CD4-positive, alpha-beta T cell treated with Interleukin-15 for 1 hour (primary cell): ENCODE measurements at regions not wholly inside any gene's neighbourhood (a gene's known extent, or its start where the extent isn't known, plus 50 kb on each side); places are given as distances from the start of the nearest gene placed in this dataset.

Experiments used
- DNase-seq: peaks from one replicate; pipeline ENCODE4 v3.0.0-alpha.2; 2020

GRCh38 chr4:124525524-124525923 lies 187.0 kb downstream of the ANKRD50 start:
- DNase-seq, result no peak

DNA sequence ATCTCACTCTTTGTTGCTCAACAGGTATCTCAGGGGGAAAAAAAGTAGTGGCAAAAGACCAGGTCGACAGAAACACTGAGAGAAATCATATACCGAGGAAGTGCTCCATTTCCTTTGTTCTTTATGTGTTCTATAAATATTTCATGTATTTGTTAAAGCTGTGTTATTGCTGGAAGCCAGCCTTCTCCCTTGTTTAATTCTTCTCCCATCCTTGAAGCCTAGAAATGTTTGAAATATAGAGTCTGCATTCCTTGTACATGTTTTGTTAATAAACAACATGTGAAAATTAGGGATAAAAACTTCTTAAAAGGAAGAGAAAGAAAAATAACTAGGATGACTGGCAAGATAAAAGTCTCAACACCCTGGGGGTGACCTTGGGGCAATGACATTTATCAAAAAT lies 186.2 kb downstream of the ANKRD50 start:
- DNase-seq, result no peak

DNA sequence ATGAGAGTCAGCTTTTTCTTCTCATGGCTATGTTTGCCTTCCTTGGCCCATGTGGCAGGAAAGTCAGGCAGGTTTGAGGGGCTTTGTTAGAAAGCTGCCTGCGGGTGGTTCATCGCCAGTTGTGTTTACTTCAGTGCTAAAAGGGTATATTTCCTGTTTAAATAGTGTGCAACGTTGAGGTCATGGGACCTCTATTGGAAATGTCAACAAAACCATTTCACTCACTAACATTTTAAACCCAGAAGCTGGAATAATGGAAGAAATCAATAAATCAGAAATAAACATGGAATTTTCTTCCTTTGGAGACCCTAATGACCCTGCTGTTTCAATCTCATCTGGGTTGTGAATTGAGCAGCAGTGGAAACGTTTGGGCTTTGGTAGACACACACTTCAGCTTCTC lies 185.8 kb downstream of the ANKRD50 start:
- DNase-seq, result no peak

GRCh38 chr4:124527364-124527763 lies 185.2 kb downstream of the ANKRD50 start:
- DNase-seq, result no peak

DNA sequence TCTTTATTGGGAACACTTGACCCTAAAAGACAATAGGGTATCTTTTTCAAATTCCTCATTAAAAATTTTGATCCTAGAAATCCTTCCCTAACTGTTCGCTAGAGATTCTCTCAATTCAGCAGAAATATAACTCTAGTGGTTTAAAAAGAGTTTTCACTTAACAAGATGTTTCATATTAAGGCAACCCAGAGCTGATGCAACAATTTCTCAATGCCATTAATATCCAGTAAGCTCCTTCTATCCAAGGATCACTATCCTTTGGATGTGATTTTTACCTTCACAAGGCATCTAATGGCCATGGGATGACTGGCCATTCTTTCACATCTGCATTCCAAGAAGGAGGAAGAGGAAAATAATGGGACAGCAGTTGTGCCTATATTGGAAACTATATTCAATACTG lies 183.4 kb downstream of the ANKRD50 start:
- no peak for DNase-seq

DNA sequence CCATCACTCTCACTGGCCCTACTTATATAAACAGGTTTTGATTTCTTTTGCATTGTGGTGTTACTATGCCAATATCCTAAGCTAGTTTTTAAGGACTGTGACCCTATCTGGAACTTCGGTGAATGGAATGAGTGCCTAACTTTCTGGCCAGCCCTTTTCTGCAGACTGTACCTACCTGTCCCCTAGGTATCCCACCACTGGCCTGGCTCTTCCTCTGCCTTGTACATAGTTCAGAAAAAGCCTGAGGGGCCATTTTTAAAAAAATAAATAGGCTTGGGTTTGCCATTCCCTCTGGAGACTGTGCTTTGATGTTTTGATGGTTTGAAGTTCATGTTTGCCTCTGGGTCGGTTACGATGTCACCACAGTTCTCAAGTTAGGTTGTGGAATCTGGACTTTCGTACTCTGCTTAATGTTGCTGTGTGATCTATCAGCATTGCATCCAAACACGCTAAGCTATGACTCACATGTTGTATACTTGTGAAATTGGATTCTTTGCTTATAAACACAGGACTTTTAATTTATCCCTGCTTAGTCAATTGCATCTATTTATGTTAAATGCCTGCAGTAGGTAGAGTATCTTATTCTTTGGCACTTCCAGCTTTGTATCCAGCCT lies 182.0 kb downstream of the ANKRD50 start:
- no peak for DNase-seq

DNA sequence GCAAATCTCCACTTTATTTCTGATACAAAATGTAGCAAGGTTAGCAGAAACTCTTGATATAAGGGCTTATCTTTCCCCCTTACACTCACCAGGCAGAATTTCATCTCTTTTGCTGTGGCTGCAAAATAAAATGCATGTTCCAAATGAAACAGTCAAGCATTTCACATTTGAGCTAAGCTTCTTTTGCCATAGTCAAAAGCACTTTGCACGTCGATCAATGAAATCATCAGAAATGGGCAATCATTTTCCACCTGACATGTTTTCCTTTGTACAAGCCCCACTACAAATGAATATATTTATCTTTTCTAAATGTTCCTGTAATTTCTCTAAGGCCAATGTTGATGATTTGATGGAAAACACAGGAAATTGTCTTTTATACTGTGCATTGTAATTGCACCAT lies 178.4 kb downstream of the ANKRD50 start:
- DNase-seq, result no peak

GRCh38 chr4:124535003-124535402 lies 177.5 kb downstream of the ANKRD50 start:
- no peak for DNase-seq

DNA sequence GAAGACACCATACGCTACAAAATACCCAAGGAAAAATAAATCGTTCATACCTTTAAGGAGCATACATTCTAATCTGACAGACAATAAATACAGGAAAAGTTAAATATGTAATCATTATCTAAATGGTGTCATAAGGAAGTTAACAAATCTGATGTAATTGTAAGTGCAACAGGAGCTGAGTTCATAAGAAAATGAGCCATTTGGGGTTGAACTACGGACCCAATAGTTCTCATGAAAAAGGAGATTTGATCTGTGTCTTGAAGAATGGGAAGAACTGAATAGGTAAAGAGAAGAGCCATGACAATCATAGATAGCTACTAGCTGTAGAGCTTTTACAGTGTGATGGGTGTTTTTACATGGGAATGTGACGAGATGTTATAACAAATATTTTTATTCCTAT lies 175.6 kb downstream of the ANKRD50 start:
- no peak for DNase-seq

- DNase-seq, result no peak
Observed at GRCh38 chr4:124537971-124538370, 174.6 kb downstream of the ANKRD50 start.

- DNase-seq, result no peak
Observed at GRCh38 chr4:124540014-124540413, 172.5 kb downstream of the ANKRD50 start.

- DNase-seq, result no peak
Observed at GRCh38 chr4:124541652-124542420, 170.7 kb downstream of the ANKRD50 start.

DNA sequence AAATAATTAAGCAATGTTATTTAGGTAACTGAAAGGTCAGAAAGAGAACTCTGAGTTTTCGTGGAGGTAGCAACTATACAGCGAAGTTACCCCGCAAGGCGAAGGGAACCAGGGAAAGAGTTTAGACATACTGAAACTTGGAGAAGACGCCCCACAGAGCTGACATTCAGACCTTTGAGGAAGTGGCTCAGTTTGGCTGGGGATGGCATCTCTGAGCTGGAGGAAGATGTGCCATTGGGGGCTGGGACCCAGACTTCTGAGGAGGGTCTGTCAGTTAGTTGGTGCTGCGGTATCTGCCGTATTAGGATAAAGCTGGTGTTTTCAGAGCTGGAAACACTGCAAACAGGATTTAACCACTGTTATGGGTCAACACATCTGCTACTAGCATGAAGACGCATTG lies 156.6 kb downstream of the ANKRD50 start:
- DNase-seq, result no peak

DNA sequence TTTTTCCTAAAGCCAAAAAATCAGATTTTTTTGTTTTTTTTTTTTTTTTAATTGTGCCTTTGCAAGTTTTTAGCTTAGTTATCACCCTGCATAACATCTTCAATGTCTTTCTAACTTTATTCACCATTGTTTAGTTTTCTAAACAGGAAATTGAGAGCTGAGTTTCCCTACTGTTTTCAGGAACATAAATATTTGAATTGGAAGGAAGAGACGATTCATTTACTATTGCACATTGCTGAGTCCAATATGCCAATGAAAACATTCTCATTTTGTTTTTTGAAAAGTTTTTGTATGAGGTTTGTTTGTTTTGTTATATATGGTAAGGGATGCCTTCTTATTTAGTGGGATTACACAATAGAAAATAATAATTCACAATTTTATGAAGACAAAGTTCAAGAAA lies 148.4 kb downstream of the ANKRD50 start:
- no peak for DNase-seq

DNA sequence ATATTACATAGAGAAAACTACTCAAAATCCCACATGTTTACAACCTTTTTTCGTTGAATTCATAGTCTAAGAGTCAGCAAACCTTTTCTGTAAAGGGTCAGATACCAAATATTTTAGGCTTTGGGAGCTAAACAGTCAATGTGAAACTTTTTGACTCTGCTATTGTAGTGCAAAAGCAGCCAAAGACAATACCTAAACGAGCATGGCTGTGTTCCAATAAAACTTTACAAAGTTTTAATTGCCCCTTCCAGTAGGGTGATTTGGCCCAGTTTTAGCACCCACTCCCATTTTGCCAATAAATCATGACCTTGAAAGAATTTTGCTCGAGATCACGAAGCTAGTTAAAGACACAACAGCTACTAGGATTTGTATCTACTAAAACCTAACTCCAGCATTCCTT lies 147.2 kb downstream of the ANKRD50 start:
- no peak for DNase-seq

DNA sequence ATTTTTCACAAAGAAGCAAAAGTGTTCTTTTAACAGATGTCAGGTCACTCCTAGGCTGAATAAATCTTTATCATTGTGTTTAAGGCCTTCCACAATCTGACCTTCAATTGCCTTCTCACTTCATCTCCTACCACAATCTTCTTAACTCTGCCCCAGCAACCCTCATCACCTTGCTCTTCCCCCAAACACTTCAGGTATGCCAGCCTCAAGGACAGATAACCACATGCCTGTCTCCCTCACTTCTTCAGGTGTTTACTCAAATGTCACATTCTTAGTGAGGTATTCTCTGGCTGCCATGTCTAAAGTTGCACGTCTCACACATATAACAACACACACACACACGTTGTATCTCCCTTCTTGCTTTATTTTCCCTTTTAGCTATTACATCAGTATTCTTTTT lies 146.5 kb downstream of the ANKRD50 start:
- DNase-seq, result no peak

DNA sequence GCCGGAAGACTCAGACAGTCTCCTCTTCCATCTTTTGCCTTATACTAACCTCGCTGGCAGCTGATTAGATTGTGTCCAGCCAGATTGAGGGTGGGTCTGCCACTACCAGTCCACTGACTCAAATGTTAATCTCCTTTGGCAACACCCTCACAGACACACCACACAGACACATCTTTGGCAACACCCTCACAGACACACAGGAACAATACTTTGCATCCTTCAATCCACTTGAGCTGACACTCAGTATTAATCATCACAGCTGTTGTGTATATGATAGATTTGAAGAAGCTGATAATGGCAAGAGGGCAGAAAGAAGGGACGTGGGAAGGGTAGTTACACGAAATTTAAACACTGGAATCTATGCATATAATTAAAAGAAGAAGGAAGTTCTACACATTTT lies 139.5 kb downstream of the ANKRD50 start:
- no peak for DNase-seq

DNA sequence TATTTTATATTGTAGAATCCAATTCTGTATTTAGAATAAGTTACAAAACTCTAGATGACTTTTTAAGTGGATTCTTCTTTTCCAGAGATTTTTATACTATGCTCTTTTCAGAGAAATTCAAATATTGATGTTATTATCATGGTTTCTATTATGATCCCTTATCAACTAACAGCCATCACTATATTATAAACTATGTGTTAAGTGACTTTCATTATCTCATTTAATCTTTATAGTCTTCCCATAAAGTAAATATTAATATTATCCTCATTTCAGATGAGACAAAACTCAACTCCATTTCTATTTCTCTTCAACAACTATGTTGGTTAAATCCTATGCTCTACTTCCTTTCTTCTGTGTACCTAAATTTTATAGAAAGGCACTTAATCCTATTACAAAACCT lies 132.6 kb downstream of the ANKRD50 start:
- no peak for DNase-seq

DNA sequence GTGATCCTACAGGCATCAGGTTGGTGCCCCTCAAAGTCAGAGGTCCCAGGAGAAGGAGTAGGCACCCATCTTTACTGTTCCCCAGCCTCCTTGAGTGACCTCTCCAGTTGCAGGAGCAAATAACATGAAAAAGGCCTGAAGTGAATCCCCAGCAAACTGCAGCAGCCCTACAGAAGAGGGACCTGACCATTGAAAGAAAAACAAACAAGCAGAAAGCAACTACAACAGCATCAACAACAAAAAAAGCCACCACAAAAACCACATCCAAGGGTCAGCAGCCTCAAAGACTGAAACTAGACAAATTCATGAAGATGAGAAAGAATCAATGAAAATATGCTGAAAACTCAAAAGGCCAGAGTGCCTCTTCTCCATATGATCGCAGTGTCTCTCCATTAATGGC lies 128.7 kb downstream of the ANKRD50 start:
- no peak for DNase-seq

- no peak for DNase-seq
Observed at GRCh38 chr4:124589786-124590185, 122.7 kb downstream of the ANKRD50 start.

DNA sequence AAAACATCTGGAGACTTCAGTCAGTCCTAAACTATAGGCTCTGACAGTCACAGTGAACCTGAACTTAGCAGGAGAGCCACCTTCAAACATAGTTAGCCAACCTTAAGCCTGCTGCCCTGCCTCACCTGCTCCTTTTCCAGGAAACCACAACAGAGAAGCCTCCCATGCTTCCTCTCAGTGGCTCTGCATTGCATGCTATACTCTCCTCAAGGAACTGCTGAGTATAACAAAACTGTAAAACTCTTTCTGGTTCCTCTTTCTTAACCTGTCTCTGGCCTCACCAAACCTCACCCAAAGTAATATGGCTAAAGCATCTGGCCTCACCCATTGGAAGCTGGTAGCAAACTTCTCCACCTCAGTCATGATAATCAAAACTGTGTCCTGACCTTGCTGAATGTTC lies 122.1 kb downstream of the ANKRD50 start:
- DNase-seq, result no peak

DNA sequence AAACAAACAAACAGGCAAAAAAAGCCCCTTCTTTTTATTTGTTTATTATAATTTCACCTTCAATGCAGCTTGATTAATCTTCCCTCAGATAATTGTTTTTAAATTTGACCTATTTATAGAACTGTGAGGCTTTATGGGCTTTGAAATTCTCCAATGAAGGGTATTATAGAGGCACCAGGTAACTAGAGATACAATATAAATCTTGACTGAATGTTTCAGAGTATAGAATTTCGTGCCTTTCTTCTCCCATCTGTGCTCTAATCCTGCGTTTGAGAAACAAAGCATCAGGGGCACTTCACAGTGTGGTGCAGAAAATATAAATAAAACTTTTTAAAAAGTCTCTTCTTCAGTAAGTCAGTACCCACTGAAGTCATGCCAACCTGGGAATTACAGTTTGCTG lies 120.9 kb downstream of the ANKRD50 start:
- DNase-seq, result no peak

DNA sequence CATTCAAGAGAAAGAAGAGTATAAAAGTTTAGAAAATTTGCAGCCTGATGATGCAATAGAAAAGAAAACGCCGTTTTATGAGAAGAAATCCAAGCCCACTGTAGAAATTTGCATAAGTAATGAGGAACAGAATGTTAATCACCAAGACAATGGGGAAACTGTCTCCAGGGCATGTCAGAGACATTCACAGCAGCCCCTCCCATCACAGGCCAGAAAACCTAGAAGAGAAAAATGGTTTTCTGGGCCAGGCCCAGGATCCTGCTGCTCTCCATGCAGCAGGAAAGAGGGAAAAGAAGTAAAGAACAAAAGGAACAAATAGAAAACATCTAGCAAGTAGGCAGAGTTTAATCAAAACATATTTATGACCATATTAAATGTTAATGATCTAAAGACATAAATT lies 119.0 kb downstream of the ANKRD50 start:
- no peak for DNase-seq

DNA sequence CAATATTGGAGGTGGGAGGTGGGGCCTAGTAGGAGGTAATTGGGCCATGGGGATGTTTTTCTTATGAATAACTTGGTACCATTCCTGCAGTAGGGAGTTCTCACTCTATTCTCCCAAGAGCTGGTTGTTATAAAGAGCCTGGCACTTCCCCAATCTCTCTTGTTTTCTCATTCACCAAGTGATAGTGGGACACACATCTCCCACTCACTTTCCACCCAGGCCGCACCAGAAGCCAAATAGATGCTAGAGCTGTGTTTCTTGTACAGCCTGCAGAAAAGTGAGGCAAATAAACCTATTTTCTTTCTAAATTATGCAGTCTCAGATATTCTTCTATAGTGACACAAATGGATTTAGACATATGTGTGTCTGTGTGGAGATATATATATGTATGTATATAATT lies 117.6 kb downstream of the ANKRD50 start:
- no peak for DNase-seq

DNA sequence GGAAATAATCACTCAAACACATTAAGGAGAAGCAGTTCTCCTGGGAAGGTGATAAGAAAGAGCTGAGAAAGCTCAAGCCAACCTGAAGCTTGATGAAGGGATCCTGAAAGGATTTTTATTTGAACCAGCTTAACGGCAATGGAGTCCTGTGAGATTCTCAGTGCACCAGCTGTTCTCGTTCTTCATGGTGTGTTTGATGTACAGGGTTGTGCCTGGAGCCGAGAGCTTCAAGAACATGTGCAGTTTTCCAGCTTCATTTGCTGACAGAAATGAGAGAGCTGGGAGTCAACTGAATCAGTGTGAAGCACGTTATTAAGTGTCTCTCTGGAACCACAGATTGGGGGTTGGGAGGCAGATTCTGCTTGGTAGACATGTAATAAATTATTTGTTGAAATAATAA lies 115.7 kb downstream of the ANKRD50 start:
- DNase-seq, result no peak
